HepG2 (cell line): ENCODE measurements at regions not wholly inside any gene's neighbourhood (a gene's known extent, or its start where the extent isn't known, plus 50 kb on each side); places are given as distances from the start of the nearest gene placed in this dataset.

Experiments
- ATAC-seq: fragments of 200-7000 bp; cut with Tn5 transposase; 3 replicates; pipeline ENCODE4 v1.9.1; 2020; ENCODE audit warnings: mild to moderate bottlenecking, moderate library complexity
- BruUV-seq: library from RNA; stranded (reverse); fragments of 400-500 nt; replicated peaks from 2 replicates; lab custom pipeline; 2021; lab: Mats Ljungman, UMichigan
- CTCF ChIA-PET: fragments of 300-600 bp; formaldehyde crosslinking; extraction: SDS; loops from one replicate; lab custom pipeline; 2021; ENCODE audit warnings: low total read pairs, inconsistent platforms, low intra/inter-chr PET ratio; lab: Yijun Ruan, JAX
- POLR2A ChIA-PET: fragments of 350-600 bp; sonication (Branson Sonifier 250); formaldehyde crosslinking; loops from one replicate; lab custom pipeline; 2020; ENCODE audit warnings: antibody characterized with exemption, inconsistent platforms; lab: Yijun Ruan, JAX
- DNase-seq: peaks from one replicate; pipeline ENCODE4 v3.0.0-alpha.2; 2015; ENCODE audit warnings: low spot score
- FAIRE-seq: peaks from 3 replicates; lab custom pipeline; 2011; peaks lifted over from hg19 to GRCh38; lab: Jason Lieb, UNC
- H2AFZ ChIP-seq: one replicate; pipeline ENCODE4 v1.6.1; 2011; ENCODE audit warnings: low read length, inconsistent platforms
- H3K27ac ChIP-seq: fragments of 300-600 bp; 3 replicates; pipeline ENCODE4 v1.8.0; 2011; ENCODE audit warnings: mixed run types, mild to moderate bottlenecking, mixed read lengths, low read length, inconsistent platforms; ENCODE audit not compliant: insufficient read depth; ENCODE audit errors: extremely low read length
- H3K27me3 ChIP-seq, 2 experiments: fragments of 200-600 bp in 1 of 2; 2 replicates in 1 of 2; 3 replicates in 1 of 2; pipeline versions ENCODE4 v1.6.0 to v1.8.0; 2011; ENCODE audit warnings: low read length in 2 of 2, mild to moderate bottlenecking in 2 of 2, moderate library complexity in 2 of 2, inconsistent platforms in 1 of 2; ENCODE audit not compliant: insufficient read depth in 2 of 2, control insufficient read depth in 1 of 2
- H3K36me3 ChIP-seq, 2 experiments: fragments of 200-600 bp in 1 of 2; replicated peaks in 1 of 2; 2 replicates in 1 of 2; 3 replicates in 1 of 2; pipeline versions ENCODE4 v1.5.1 to v1.8.0; 2011; ENCODE audit warnings: low read length in 2 of 2, inconsistent platforms in 1 of 2; ENCODE audit not compliant: insufficient read depth in 2 of 2, control insufficient read depth in 1 of 2
- H3K4me1 ChIP-seq: 2 replicates; pipeline ENCODE4 v1.5.1; 2012; ENCODE audit warnings: low read length, inconsistent platforms; ENCODE audit not compliant: insufficient read depth
- H3K4me2 ChIP-seq: 2 replicates; pipeline ENCODE4 v1.6.0; 2011; ENCODE audit warnings: low read depth, low read length, inconsistent platforms
- H3K4me3 ChIP-seq, 3 experiments: fragments of 200-600 bp in 1 of 3; sonication (generic), shearing (Covaris generic) in 1 of 3; replicated peaks in 1 of 3; 2 replicates each; pipeline ENCODE4 v1.5.1; 2011 to 2016; ENCODE audit warnings: low read length in 3 of 3, inconsistent platforms in 2 of 3, low read depth in 2 of 3, mild to moderate bottlenecking in 2 of 3, control low read depth in 1 of 3, mixed read lengths in 1 of 3; ENCODE audit not compliant: insufficient read depth in 1 of 3
- H3K79me2 ChIP-seq: one replicate; pipeline ENCODE4 v1.6.1; 2011; ENCODE audit warnings: low read length, inconsistent platforms; ENCODE audit not compliant: insufficient read depth
- H3K9ac ChIP-seq: 2 replicates; pipeline ENCODE4 v1.6.0; 2011; ENCODE audit warnings: mild to moderate bottlenecking, low read depth, low read length, inconsistent platforms; ENCODE audit not compliant: insufficient read depth
- H3K9me3 ChIP-seq: 2 replicates; pipeline ENCODE4 v1.5.1; 2012; ENCODE audit warnings: mild to moderate bottlenecking, low read length
- H4K20me1 ChIP-seq: 2 replicates; pipeline ENCODE4 v1.6.0; 2011; ENCODE audit warnings: inconsistent platforms, mild to moderate bottlenecking, low read length, moderate library complexity; ENCODE audit not compliant: insufficient read depth
- AKAP8 ChIP-seq: sonication (generic); formaldehyde crosslinking; IDR thresholded peaks from 2 replicates; pipeline ENCODE4 v1.5.1; 2020; ENCODE audit warnings: mild to moderate bottlenecking, missing genetic modification reagents
- CEBPZ ChIP-seq: IDR thresholded peaks from 2 replicates; pipeline ENCODE4 v1.6.1; 2012; ENCODE audit warnings: low read length, improper control_type of control experiment
- ESRRA ChIP-seq: sonication (generic); formaldehyde crosslinking; IDR thresholded peaks from 2 replicates; pipeline ENCODE4 v1.5.1; 2020; ENCODE audit warnings: mild to moderate bottlenecking, low read depth, missing genetic modification reagents
- KDM6A ChIP-seq: IDR thresholded peaks from 2 replicates; pipeline ENCODE4 v1.6.1; 2016; ENCODE audit warnings: low read depth
- KMT2A ChIP-seq: sonication (generic); formaldehyde crosslinking; IDR thresholded peaks from 2 replicates; pipeline ENCODE4 v1.4.0; 2020; ENCODE audit warnings: missing genetic modification reagents
- NRL ChIP-seq: sonication (generic); formaldehyde crosslinking; IDR thresholded peaks from 2 replicates; pipeline ENCODE4 v1.5.0; 2020; ENCODE audit warnings: missing genetic modification reagents, mild to moderate bottlenecking, moderate library complexity, borderline replicate concordance
- REPIN1 ChIP-seq: sonication (generic); formaldehyde crosslinking; IDR thresholded peaks from 2 replicates; pipeline ENCODE4 v1.8.0; 2022; ENCODE audit warnings: missing genetic modification reagents, low read depth, mild to moderate bottlenecking, borderline replicate concordance
- ZNF101 ChIP-seq: sonication (generic); formaldehyde crosslinking; IDR thresholded peaks from 2 replicates; pipeline ENCODE4 v1.4.0; 2020; ENCODE audit warnings: mild to moderate bottlenecking, low read depth, missing genetic modification reagents, borderline replicate concordance
- ZNF232 ChIP-seq: sonication (generic); formaldehyde crosslinking; IDR thresholded peaks from 2 replicates; pipeline ENCODE4 v1.4.0; 2020; ENCODE audit warnings: missing genetic modification reagents, borderline replicate concordance
- ZNF546 ChIP-seq: sonication (generic); formaldehyde crosslinking; conservative IDR thresholded peaks from 2 replicates; pipeline ENCODE4 v1.8.1; 2023; ENCODE audit warnings: mild to moderate bottlenecking, missing genetic modification reagents
- ZNF839 ChIP-seq: sonication (generic); formaldehyde crosslinking; IDR thresholded peaks from 2 replicates; pipeline ENCODE4 v1.4.0; 2020; ENCODE audit warnings: missing genetic modification reagents, mild to moderate bottlenecking, borderline replicate concordance
- WGBS: methylation state at CpG from one replicate; pipeline ENCODE4 v1.1.6; 2017; ENCODE audit warnings: low lambda C conversion rate; 5-methylcytosine and 5-hydroxymethylcytosine counted together
- in situ Hi-C: cut with HindIII; loops from 2 replicates; pipeline ENCODE4 v1.10.0; 2017; ENCODE audit warnings: low pct_unique_long_range_greater_than_20kb; ENCODE audit not compliant: extremely low pct_ligation_motif_present
- intact Hi-C: fragments of 100-400 bp; cut with micrococcal nuclease; formaldehyde crosslinking; loops from one replicate; pipeline ENCODE4 v1.10.0; 2022; ENCODE audit not compliant: unreplicated experiment

- TF ChIP-seq ZNF839 (CRISPR knock-in tag) = no peak
- no peak for TF ChIP-seq ESRRA (CRISPR knock-in tag)
- no peak for TF ChIP-seq AKAP8 (CRISPR knock-in tag)
- TF ChIP-seq ZNF101 (CRISPR knock-in tag) = no peak
- TF ChIP-seq, all 625 proteins: peak for 0
Observed at GRCh38 chr3:184453296-184453695, 73.4 kb downstream of the CHRD start (continued).

GRCh38 chr3:184455991-184456390 is 76.1 kb downstream of the CHRD start:
- Histone ChIP-seq H3K36me3 (no peaks in the 10 kb centered on the region), H3K9ac (no peak overlapping the region), H3K27me3 (peaks cover 0 to 3% of the 10 kb centered on the region in 2 experiments; a peak in 2 of 5 replicates), H3K4me1 (no peaks in the 10 kb centered on the region), H3K4me2 (no peak overlapping the region), H3K27ac (no peak overlapping the region), H2AFZ (no peak overlapping the region), H3K9me3 (no peaks in the 10 kb centered on the region), H4K20me1 (no peaks in the 10 kb centered on the region), H3K4me3 (no peak overlapping the region), H3K79me2 (no peaks in the 10 kb centered on the region)
- TF ChIP-seq ZNF232 (CRISPR knock-in tag) = no peak
- no peak for TF ChIP-seq NRL
- no peak for TF ChIP-seq KMT2A (CRISPR knock-in tag)
- no peak for TF ChIP-seq KDM6A (CRISPR knock-in tag)
- TF ChIP-seq REPIN1 (CRISPR knock-in tag) = no peak
- TF ChIP-seq CEBPZ = no peak
- TF ChIP-seq ZNF546 (CRISPR knock-in tag) = no peak
- WGBS = 0% methylated on average over 3 of the region's 3 CpGs
- ATAC-seq = no peak
- intact Hi-C loops (no loop called here), in situ Hi-C loops (no loop called here)
- no peak for DNase-seq
- ChIA-PET CTCF (no interaction called here), POLR2A (no interaction called here)
- no TSS peak for BruUV-seq
- FAIRE-seq = no peak
